ENCODE measurements at regions not wholly inside any gene's neighbourhood (a gene's known extent, or its start where the extent isn't known, plus 50 kb on each side); places are given as distances from the start of the nearest gene placed in this dataset.

DNA sequence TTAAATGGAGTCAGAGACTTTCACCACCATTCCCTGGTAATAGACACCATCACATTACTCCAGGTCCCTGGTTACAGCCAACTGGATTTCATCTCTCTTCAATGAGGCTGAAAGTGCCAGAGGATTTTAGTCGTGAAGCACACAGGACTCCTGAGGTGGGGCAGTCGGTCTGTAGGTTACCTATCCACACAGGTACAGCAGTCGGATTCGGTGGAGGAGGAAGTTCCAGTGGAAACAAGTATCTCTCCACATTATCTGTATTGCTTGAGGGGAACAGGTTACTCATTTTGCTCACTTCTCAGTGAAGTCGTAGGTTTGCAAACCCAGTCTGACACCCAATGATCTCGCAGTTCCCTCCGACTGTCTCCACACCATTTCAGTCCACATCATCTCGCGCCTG is 82.3 kb upstream of the TMEM45B start:
- no peak overlapping the region for H3K27ac ChIP-seq (ENCODE audit: low read length in 2 of 2)
- no peak for TF ChIP-seq EZH2 (IDR thresholded peaks at IDR 0.05; ENCODE audit: borderline replicate concordance, insufficient read depth, low read depth, low read length, poor library complexity, severe bottlenecking)
- TF ChIP-seq, protein P1, sequence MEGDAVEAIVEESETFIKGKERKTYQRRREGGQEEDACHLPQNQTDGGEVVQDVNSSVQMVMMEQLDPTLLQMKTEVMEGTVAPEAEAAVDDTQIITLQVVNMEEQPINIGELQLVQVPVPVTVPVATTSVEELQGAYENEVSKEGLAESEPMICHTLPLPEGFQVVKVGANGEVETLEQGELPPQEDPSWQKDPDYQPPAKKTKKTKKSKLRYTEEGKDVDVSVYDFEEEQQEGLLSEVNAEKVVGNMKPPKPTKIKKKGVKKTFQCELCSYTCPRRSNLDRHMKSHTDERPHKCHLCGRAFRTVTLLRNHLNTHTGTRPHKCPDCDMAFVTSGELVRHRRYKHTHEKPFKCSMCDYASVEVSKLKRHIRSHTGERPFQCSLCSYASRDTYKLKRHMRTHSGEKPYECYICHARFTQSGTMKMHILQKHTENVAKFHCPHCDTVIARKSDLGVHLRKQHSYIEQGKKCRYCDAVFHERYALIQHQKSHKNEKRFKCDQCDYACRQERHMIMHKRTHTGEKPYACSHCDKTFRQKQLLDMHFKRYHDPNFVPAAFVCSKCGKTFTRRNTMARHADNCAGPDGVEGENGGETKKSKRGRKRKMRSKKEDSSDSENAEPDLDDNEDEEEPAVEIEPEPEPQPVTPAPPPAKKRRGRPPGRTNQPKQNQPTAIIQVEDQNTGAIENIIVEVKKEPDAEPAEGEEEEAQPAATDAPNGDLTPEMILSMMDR (IDR thresholded peaks at IDR 0.05): no peak
- intact Hi-C loops (cut with micrococcal nuclease): no loop called here
- H3K4me3 ChIP-seq (ENCODE audit: control extremely low read depth in 1 of 5, extremely low read depth in 1 of 5, insufficient read depth in 1 of 5, low read depth in 2 of 5, low read length in 4 of 5): no peak overlapping the region
- CTCF ChIA-PET: no interaction called here
- no peak for DNase-seq
- H3K4me3 Mint-ChIP-seq: no peak overlapping the region
- no peaks in the 10 kb centered on the region for H3K36me3 ChIP-seq (replicated peaks in 1 of 2; ENCODE audit: control extremely low read depth in 1 of 2, control insufficient read depth in 1 of 2, extremely low read depth in 1 of 2, insufficient read depth in 2 of 2, low read length in 1 of 2)
- no peaks in the 10 kb centered on the region for H3K4me1 Mint-ChIP-seq
- H3K9ac ChIP-seq (ENCODE audit: low read length): no peak overlapping the region
- peaks cover 0 to 4% (median 0%) of the 10 kb centered on the region in 4 experiments for H3K27me3 ChIP-seq (replicated peaks in 1 of 4; ENCODE audit: control extremely low read depth in 1 of 4, control insufficient read depth in 3 of 4, insufficient read depth in 4 of 4, low read length in 3 of 4)
- H3K4me1 ChIP-seq (ENCODE audit: control insufficient read depth in 2 of 2, insufficient read depth in 2 of 2, low read length in 2 of 2): no peaks in the 10 kb centered on the region
- H3K27ac Mint-ChIP-seq: no peak overlapping the region
- no peaks in the 10 kb centered on the region for H3K79me2 ChIP-seq (ENCODE audit: control insufficient read depth, insufficient read depth, low read length)
- POLR2A ChIA-PET: no interaction called here
- 85% methylated on average over 4 of the region's 9 CpGs for WGBS (ENCODE audit: insufficient coverage)
- no peaks in the 10 kb centered on the region for H3K9me3 Mint-ChIP-seq (ENCODE audit: insufficient read depth)
- H3K4me2 ChIP-seq (replicated peaks; ENCODE audit: low read depth, low read length, poor library complexity, severe bottlenecking): no peak overlapping the region
- no peak for ATAC-seq (ENCODE audit: low read depth)
- H4K20me1 ChIP-seq (ENCODE audit: control insufficient read depth, insufficient read depth, low read length, poor library complexity, severe bottlenecking): no peaks in the 10 kb centered on the region
- no peak overlapping the region for H2AFZ ChIP-seq (ENCODE audit: insufficient read depth, low read depth, low read length, poor library complexity, severe bottlenecking)
- peaks cover 42% of the 10 kb centered on the region for H3K27me3 Mint-ChIP-seq
- no peaks in the 10 kb centered on the region for H3K9me3 ChIP-seq (ENCODE audit: control extremely low read depth in 1 of 3, control insufficient read depth in 2 of 3, insufficient read depth in 1 of 3, low read length in 2 of 3)

DNA sequence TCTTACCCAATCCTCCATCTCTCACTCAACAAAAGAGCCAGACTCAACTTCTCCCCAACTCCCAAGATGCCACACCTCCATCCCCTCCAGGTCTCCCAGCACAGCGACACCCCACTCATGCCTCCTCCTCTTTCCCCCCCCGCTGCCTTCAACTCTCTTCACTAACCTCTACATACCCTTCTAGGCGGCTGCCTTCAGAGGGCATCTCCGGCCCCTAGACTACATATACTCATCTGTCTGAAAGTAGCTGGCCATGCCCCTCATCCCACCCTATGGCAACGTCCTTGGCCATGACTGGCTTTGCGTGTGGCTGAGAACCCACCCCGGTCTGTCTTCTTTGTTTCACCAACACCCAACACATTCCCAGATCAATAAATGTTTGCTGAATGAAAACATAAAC is 81.7 kb upstream of the TMEM45B start:
- ATAC-seq (ENCODE audit: low read depth) (no peak), DNase-seq (no peak)
- intact Hi-C loops (cut with micrococcal nuclease): no loop called here
- H3K9ac ChIP-seq (ENCODE audit: low read length): no peak overlapping the region
- WGBS (ENCODE audit: insufficient coverage): 70% methylated on average over 5 of the region's 7 CpGs
- H3K9me3 Mint-ChIP-seq (ENCODE audit: insufficient read depth): no peaks in the 10 kb centered on the region
- peaks cover 0 to 4% (median 0%) of the 10 kb centered on the region in 4 experiments for H3K27me3 ChIP-seq (replicated peaks in 1 of 4; ENCODE audit: control extremely low read depth in 1 of 4, control insufficient read depth in 3 of 4, insufficient read depth in 4 of 4, low read length in 3 of 4)
- H3K27me3 Mint-ChIP-seq: peaks cover 43% of the 10 kb centered on the region
- H3K4me1 ChIP-seq (ENCODE audit: control insufficient read depth in 2 of 2, insufficient read depth in 2 of 2, low read length in 2 of 2): no peaks in the 10 kb centered on the region
- no peak overlapping the region for H3K4me2 ChIP-seq (replicated peaks; ENCODE audit: low read depth, low read length, poor library complexity, severe bottlenecking)
- TF ChIP-seq, protein P1 (IDR thresholded peaks at IDR 0.05): no peak
- no peak for TF ChIP-seq EZH2 (IDR thresholded peaks at IDR 0.05; ENCODE audit: borderline replicate concordance, insufficient read depth, low read depth, low read length, poor library complexity, severe bottlenecking)
- CTCF ChIA-PET: no interaction called here
- H3K4me1 Mint-ChIP-seq: no peaks in the 10 kb centered on the region
- H3K4me3 Mint-ChIP-seq: no peak overlapping the region
- no peak overlapping the region for H3K4me3 ChIP-seq (ENCODE audit: control extremely low read depth in 1 of 5, extremely low read depth in 1 of 5, insufficient read depth in 1 of 5, low read depth in 2 of 5, low read length in 4 of 5)
- no peaks in the 10 kb centered on the region for H4K20me1 ChIP-seq (ENCODE audit: control insufficient read depth, insufficient read depth, low read length, poor library complexity, severe bottlenecking)
- H3K9me3 ChIP-seq (ENCODE audit: control extremely low read depth in 1 of 3, control insufficient read depth in 2 of 3, insufficient read depth in 1 of 3, low read length in 2 of 3): no peaks in the 10 kb centered on the region
- H3K27ac Mint-ChIP-seq: peak overlapping the region; percentile 37
- POLR2A ChIA-PET: no interaction called here
- H3K79me2 ChIP-seq (ENCODE audit: control insufficient read depth, insufficient read depth, low read length): no peaks in the 10 kb centered on the region
- H3K27ac ChIP-seq (ENCODE audit: low read length in 2 of 2): no peak overlapping the region
- no peak overlapping the region for H2AFZ ChIP-seq (ENCODE audit: insufficient read depth, low read depth, low read length, poor library complexity, severe bottlenecking)
- no peaks in the 10 kb centered on the region for H3K36me3 ChIP-seq (replicated peaks in 1 of 2; ENCODE audit: control extremely low read depth in 1 of 2, control insufficient read depth in 1 of 2, extremely low read depth in 1 of 2, insufficient read depth in 2 of 2, low read length in 1 of 2)

Data from B cell (primary cell).